GM18519 (cell line): ENCODE measurements at regions not wholly inside any gene's neighbourhood (a gene's known extent, or its start where the extent isn't known, plus 50 kb on each side); places are given as distances from the start of the nearest gene placed in this dataset.
"Not testable (repeated sequence)": the region's sequence is repeated elsewhere in the genome, so short reads cannot be mapped to it uniquely, and the experiment has no call there.

ENCODE experiments used
- ATAC-seq: cut with Tn5 transposase; IDR thresholded peaks from one replicate; pipeline ENCODE4 v1.9.1; 2021; ENCODE audit warnings: mild to moderate bottlenecking, moderate library complexity; ENCODE audit not compliant: unreplicated experiment, low FRiP score

DNA sequence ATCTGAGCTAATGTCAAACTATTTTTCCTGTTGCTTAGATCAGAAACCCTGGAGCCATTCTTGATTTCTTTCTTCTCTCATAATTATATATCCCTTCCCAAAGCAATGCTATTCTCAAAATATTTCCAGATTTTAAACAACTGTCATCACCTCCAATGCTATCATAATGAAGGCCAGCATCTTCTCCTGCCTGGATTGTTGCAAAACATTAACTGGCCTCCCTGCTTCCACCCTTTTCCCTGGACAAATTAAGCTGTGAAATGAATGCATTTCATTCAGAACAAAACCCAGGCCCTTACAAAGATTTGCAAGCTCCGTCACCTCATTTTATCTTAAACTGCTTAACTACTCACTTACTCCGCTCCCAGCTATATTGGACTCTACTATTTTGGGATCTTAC, 535.3 kb upstream of the HS3ST5 start:
- ATAC-seq: no peak

DNA sequence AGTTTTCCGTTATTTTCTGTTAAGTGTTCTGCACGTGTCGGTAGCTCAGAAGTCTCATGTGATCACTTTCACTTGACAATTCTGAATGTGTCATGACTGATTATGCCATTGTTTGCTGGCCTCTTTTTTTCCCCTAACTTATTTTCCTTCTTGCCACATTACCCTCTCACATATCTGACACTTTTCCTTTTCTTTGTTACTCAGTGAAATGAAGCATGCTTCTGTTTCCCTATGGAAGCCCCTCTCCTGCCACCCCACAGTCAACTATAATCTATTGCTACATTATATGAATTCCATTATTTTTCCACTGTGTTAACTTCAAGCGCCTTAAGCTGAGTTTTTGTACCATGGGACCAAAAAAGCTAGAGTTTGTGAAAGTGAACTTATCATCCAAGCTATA, 531.6 kb upstream of the HS3ST5 start:
- no peak for ATAC-seq

GRCh38 chr6:114865506-114865905, 522.7 kb upstream of the HS3ST5 start:
- ATAC-seq: not testable (repeated sequence)

- no peak for ATAC-seq
These were observed 520.8 kb upstream of the HS3ST5 start for GRCh38 chr6:114863610-114864009.

GRCh38 chr6:114862819-114863218, 520.0 kb upstream of the HS3ST5 start:
- no peak for ATAC-seq

GRCh38 chr6:114862064-114862463, 519.2 kb upstream of the HS3ST5 start:
- no peak for ATAC-seq

DNA sequence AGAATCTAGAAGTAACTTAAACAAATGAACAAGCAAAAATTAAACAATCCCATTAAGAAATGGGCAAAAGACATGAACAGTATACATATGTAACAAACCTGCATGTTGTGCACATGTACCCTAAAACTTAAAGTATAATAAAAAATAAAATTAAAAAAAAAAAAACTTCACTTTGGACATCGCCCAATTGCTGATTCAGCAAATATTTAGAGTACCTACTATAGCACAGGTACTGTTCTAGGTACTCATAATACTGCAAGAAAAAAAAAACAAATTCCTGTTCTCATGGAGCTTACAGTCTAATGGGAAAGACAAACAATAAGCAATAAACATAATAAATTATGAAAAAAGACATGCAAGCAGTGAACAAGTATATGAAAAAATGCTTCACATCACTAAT, 501.5 kb upstream of the HS3ST5 start:
- no peak for ATAC-seq

GRCh38 chr6:114839019-114839418, 496.2 kb upstream of the HS3ST5 start:
- no peak for ATAC-seq

- no peak for ATAC-seq
These were observed 490.4 kb upstream of the HS3ST5 start for GRCh38 chr6:114833211-114833610.

GRCh38 chr6:114830515-114830914, 487.7 kb upstream of the HS3ST5 start:
- no peak for ATAC-seq

GRCh38 chr6:114827135-114827534, 484.3 kb upstream of the HS3ST5 start:
- no peak for ATAC-seq

DNA sequence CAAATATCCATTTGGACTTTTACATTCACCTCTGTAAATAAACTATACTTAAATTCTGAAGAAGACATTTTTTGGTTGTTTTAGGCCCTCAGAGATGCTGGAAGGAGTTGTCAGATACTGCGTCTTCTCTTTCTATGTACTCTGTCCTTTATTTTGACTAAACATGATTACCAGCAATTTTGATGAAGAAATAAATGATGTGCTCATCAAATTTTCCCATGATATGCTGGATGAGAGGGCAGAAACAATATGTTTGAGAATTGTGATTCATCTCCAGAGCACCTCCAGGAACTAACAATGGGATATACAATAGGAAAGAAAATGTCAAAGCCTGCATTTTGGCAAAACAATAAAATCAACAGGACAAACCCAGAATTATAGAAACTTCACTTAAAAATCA, 481.6 kb upstream of the HS3ST5 start:
- ATAC-seq: no peak

DNA sequence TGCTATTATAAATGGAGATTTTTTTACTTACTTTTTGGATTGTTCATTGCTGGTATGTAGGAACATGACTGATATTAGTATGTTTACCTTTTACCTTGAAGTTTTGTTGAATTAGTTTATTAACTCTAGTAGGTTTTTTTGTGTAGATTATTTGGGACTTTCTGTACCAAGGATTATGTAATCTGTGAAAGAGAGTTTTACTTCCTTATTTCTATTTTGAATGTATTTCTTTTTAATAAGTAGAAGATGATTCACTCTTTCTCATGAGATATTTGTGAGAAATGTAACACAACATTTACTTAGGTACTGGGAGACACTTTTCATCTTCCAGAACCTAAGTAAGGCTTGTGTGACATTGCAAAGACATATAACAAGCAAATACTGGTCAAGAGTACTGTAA, 473.9 kb upstream of the HS3ST5 start:
- no peak for ATAC-seq

DNA sequence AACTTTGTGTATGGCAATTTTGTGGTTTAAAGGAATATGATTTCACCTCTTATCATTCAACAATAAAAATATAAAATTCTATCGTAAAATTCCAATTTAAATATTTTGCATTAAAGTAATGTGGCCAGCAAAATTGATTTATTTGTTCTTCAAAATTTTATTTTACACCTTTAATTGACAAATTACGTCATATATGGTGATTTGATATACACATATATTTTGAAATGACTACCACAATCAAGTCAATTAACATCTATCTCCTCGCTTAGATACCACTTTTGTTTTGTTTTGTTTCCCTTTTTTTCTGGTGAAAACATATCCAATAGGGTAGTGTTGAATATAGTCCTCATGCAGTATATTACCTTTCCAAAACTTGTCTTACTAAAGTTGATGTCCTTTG, 467.6 kb upstream of the HS3ST5 start:
- no peak for ATAC-seq

DNA sequence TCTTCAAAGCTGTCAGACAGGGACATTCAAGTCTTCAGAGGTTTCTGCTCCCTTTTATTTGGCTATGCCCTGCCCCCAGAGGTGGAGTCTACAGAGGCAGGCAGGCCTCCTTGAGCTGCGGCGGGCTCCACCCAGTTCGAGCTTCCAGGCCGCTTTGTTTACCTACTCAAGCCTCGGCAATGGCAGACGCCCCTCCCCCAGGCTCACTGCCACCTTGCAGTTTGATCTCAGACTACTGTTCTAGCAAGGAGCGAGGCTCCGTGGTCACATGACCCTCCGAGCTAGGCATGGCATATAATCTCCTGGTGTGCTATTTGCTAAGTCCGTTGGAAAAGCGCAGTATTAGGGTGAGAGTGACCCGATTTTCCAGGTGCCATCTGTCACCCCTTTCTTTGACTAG, 462.6 kb upstream of the HS3ST5 start:
- not testable (repeated sequence) for ATAC-seq

- no peak for ATAC-seq
These were observed 453.8 kb upstream of the HS3ST5 start for GRCh38 chr6:114796576-114796975.

GRCh38 chr6:114793428-114793827, 450.6 kb upstream of the HS3ST5 start:
- no peak for ATAC-seq

DNA sequence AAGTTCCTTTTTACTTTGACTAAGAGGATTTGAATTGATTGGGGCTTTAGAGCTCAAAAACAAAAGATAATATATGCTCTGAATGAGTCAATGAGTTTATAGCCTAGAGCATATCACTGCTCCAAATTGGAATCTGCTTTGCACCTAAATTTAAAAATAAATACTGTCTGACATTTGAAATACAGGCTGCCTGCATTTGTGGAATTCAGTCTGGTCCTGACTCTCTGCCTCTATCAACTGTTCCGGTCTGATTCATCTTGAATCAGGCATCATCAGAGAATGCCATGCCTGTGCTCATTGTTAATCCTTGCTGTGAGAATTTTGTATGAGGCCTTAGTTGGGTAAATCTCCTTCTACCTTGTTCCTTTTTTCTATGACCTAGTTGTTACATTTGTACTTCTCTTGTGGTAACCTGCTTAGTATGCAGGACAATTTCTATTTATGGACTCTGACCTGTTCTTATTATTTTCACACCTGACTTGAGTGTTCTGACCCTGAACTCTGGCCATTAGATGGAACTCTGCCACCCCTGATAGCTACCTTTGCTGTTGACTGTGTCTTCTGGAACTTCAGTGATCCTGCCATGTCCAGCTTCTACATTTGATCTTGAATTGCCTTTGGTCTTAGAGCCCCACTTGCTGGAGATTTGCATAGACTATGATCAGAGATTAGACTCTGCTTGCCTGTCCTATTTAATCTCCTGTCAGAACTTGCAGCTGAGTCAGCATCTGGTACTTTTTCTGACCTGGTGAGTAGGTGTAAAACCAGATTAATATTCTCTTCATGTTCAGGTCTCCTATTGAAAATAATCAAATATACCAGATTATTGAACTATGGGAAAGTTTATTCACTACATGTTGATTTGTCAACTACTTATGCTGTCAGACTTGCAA, 442.7 kb upstream of the HS3ST5 start:
- no peak for ATAC-seq

- no peak for ATAC-seq
These were observed 441.0 kb upstream of the HS3ST5 start for GRCh38 chr6:114783783-114784182.

- no peak for ATAC-seq
These were observed 440.3 kb upstream of the HS3ST5 start for GRCh38 chr6:114783083-114783482.

GRCh38 chr6:114764866-114765265, 422.0 kb upstream of the HS3ST5 start:
- no peak for ATAC-seq

DNA sequence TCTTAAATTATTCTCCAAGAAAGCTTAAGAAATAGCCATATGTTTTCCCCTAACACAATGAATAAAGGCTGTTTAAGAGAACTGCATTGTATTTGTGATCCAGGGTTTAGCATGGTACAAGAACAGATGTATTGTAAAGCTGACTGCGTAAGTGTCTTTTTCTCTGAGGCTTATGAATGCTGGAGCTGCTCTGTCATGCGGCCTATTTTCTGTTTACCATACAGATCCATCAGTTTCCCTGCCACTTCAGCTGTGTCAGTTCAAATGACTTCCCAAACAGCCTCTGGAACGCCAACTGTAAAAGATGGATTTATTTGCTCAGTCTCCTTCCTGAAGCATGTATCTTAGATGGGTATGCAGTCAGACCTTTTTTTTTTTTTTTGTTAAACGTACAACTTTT, 419.3 kb upstream of the HS3ST5 start:
- no peak for ATAC-seq
